ENCODE measurements at regions not wholly inside any gene's neighbourhood (a gene's known extent, or its start where the extent isn't known, plus 50 kb on each side); places are given as distances from the start of the nearest gene placed in this dataset.

GRCh38 chr4:85233516-85233915 is 241.4 kb upstream of the ARHGAP24 start:
- 85 to 88% methylated on average over 3 of the region's 3 CpGs for whole genome bisulfite sequencing, 2 donors
- ATAC-seq (ENCODE audit: insufficient read depth, low FRiP score) = no peak
- no peaks in the 10 kb centered on the region for H3K27me3 ChIP-seq (ENCODE audit: control insufficient read depth in 3 of 3, insufficient read depth in 3 of 3, low read length in 2 of 3)

GRCh38 chr4:85243857-85244256 is 231.1 kb upstream of the ARHGAP24 start:
- no peaks in the 10 kb centered on the region for H3K36me3 ChIP-seq (ENCODE audit: control insufficient read depth in 4 of 4, insufficient read depth in 4 of 4, low read length in 4 of 4)
- H3K9me3 ChIP-seq (ENCODE audit: control insufficient read depth in 4 of 4, insufficient read depth in 3 of 4, low read length in 3 of 4) = peaks cover 0 to 2% (median 0%) of the 10 kb centered on the region in 4 donors
- DNase-seq (peak in 1 of 3 donors; percentile 7), ATAC-seq (ENCODE audit: insufficient read depth, low FRiP score) (no peak)
- H3K4me1 ChIP-seq (ENCODE audit: control insufficient read depth in 5 of 5, insufficient read depth in 5 of 5, low read length in 5 of 5) = no peaks in the 10 kb centered on the region
- 75 to 86% methylated on average over 1 of the region's 1 CpG for WGBS, 2 donors
- H3K9ac ChIP-seq (ENCODE audit: insufficient read depth in 1 of 2, low read length in 2 of 2) = no peak overlapping the region
- no peak overlapping the region for H3K27ac ChIP-seq (ENCODE audit: low read depth in 1 of 2, low read length in 1 of 2)
- no peak for TF ChIP-seq CTCF (IDR thresholded peaks at IDR 0.05; ENCODE audit: control extremely low read depth, extremely low read depth)
- H3K27me3 ChIP-seq (ENCODE audit: control insufficient read depth in 3 of 3, insufficient read depth in 3 of 3, low read length in 2 of 3) = no peaks in the 10 kb centered on the region
- H3K4me3 ChIP-seq = no peak overlapping the region

More at GRCh38 chr4:85233516-85233915, 241.4 kb upstream of the ARHGAP24 start:
- Histone ChIP-seq H3K9me3 (ENCODE audit: control insufficient read depth in 4 of 4, insufficient read depth in 3 of 4, low read length in 3 of 4) (no peaks in the 10 kb centered on the region), H3K36me3 (ENCODE audit: control insufficient read depth in 4 of 4, insufficient read depth in 4 of 4, low read length in 4 of 4) (no peaks in the 10 kb centered on the region), H3K9ac (ENCODE audit: insufficient read depth in 1 of 2, low read length in 2 of 2) (no peak overlapping the region), H3K4me1 (ENCODE audit: control insufficient read depth in 5 of 5, insufficient read depth in 5 of 5, low read length in 5 of 5) (peaks cover 0 to 2% (median 0%) of the 10 kb centered on the region in 5 donors), H3K27ac (ENCODE audit: low read depth in 1 of 2, low read length in 1 of 2) (no peak overlapping the region), H3K4me3 (no peak overlapping the region)
- no peak for DNase-seq
- TF ChIP-seq CTCF (IDR thresholded peaks at IDR 0.05; ENCODE audit: control extremely low read depth, extremely low read depth) = no peak

GRCh38 chr4:85244638-85245037 is 230.3 kb upstream of the ARHGAP24 start:
- Histone ChIP-seq H3K27ac (ENCODE audit: low read depth in 1 of 2, low read length in 1 of 2) (no peak overlapping the region), H3K27me3 (ENCODE audit: control insufficient read depth in 3 of 3, insufficient read depth in 3 of 3, low read length in 2 of 3) (no peaks in the 10 kb centered on the region), H3K4me1 (ENCODE audit: control insufficient read depth in 5 of 5, insufficient read depth in 5 of 5, low read length in 5 of 5) (no peaks in the 10 kb centered on the region), H3K9me3 (ENCODE audit: control insufficient read depth in 4 of 4, insufficient read depth in 3 of 4, low read length in 3 of 4) (peaks cover 0 to 2% (median 0%) of the 10 kb centered on the region in 4 donors), H3K36me3 (ENCODE audit: control insufficient read depth in 4 of 4, insufficient read depth in 4 of 4, low read length in 4 of 4) (no peaks in the 10 kb centered on the region), H3K4me3 (no peak overlapping the region), H3K9ac (ENCODE audit: insufficient read depth in 1 of 2, low read length in 2 of 2) (no peak overlapping the region)
- WGBS, 2 donors = 78 to 90% methylated on average over 1 of the region's 1 CpG
- no peak for TF ChIP-seq CTCF (IDR thresholded peaks at IDR 0.05; ENCODE audit: control extremely low read depth, extremely low read depth)
- no peak for DNase-seq
- ATAC-seq (ENCODE audit: insufficient read depth, low FRiP score) = no peak

- no peak overlapping the region for H3K27ac ChIP-seq (ENCODE audit: low read depth in 1 of 2, low read length in 1 of 2)
- H3K36me3 ChIP-seq (ENCODE audit: control insufficient read depth in 4 of 4, insufficient read depth in 4 of 4, low read length in 4 of 4) = no peaks in the 10 kb centered on the region
- no peak for DNase-seq
- no peak for ATAC-seq (ENCODE audit: insufficient read depth, low FRiP score)
- no peak overlapping the region for H3K9ac ChIP-seq (ENCODE audit: insufficient read depth in 1 of 2, low read length in 2 of 2)
- H3K27me3 ChIP-seq (ENCODE audit: control insufficient read depth in 3 of 3, insufficient read depth in 3 of 3, low read length in 2 of 3) = no peaks in the 10 kb centered on the region
- no peak overlapping the region for H3K4me3 ChIP-seq
- no peak for TF ChIP-seq CTCF (IDR thresholded peaks at IDR 0.05; ENCODE audit: control extremely low read depth, extremely low read depth)
- H3K9me3 ChIP-seq (ENCODE audit: control insufficient read depth in 4 of 4, insufficient read depth in 3 of 4, low read length in 3 of 4) = peaks cover 0 to 2% (median 0%) of the 10 kb centered on the region in 4 donors
- 95 to 97% methylated on average over 21 of the region's 21 CpGs for WGBS, 2 donors
- H3K4me1 ChIP-seq (ENCODE audit: control insufficient read depth in 5 of 5, insufficient read depth in 5 of 5, low read length in 5 of 5) = no peaks in the 10 kb centered on the region
Measured at GRCh38 chr4:85246055-85246454, 228.9 kb upstream of the ARHGAP24 start.
